Suprapubic skin (tissue), 4 donors: ENCODE measurements at regions not wholly inside any gene's neighbourhood (a gene's known extent, or its start where the extent isn't known, plus 50 kb on each side); places are given as distances from the start of the nearest gene placed in this dataset.
"Not testable (repeated sequence)": the region's sequence is repeated elsewhere in the genome, so short reads cannot be mapped to it uniquely, and the experiment has no call there.

Experiments
- CTCF ChIP-seq, 2 donors: fragments of 200-600 bp in 1 of 2; fragments of 450-650 bp in 1 of 2; sonication (generic) in 1 of 2; IDR thresholded peaks; one replicate each; pipeline ENCODE4 v1.5.1; 2016 to 2019; ENCODE audit warnings: antibody characterized with exemption in 2 of 2, mild to moderate bottlenecking in 1 of 2, moderate library complexity in 1 of 2
- EP300 ChIP-seq: sonication (generic); formaldehyde crosslinking; IDR thresholded peaks from one replicate; pipeline ENCODE4 v1.6.1; 2017; ENCODE audit warnings: antibody characterized with exemption
- POLR2A ChIP-seq, 2 donors: fragments of 450-650 bp; IDR thresholded peaks; one replicate each; pipeline ENCODE4 v1.6.1; 2017; ENCODE audit warnings: antibody characterized with exemption in 2 of 2, mild to moderate bottlenecking in 2 of 2, moderate library complexity in 2 of 2
- POLR2AphosphoS5 ChIP-seq, 3 donors: sonication (generic); formaldehyde crosslinking; IDR thresholded peaks; one replicate each; pipeline ENCODE4 v1.6.1; 2017; ENCODE audit warnings: antibody characterized with exemption in 3 of 3

- TF ChIP-seq CTCF (IDR thresholded peaks at IDR 0.05); POLR2A (IDR thresholded peaks at IDR 0.05); POLR2AphosphoS5 (IDR thresholded peaks at IDR 0.05); EP300: not testable (repeated sequence)
Measured at GRCh38 chr10:118894891-118895290, 134.6 kb upstream of the NANOS1 start.
